ENCODE measurements at regions not wholly inside any gene's neighbourhood (a gene's known extent, or its start where the extent isn't known, plus 50 kb on each side); places are given as distances from the start of the nearest gene placed in this dataset.

DNA sequence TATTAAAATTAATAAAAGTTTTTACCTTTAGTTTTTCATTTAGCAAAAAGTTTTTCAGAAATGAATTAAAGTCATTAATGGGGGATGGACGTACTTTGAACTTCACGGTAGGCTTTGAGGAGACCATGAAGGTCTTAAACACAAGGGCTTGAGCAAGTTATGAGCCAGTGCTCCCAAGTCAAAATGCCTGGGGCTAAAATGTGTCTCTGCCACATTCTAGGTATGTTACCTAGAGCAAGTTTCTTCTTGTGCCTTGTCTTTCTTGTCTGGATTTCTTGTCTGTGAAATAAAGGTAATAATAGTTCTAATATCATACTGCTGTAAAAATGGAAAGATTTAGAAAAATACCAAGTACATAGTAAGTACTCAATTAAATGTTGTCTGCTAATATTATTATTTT, 132.7 kb upstream of the USP15 start:
- no peak for DNase-seq (ENCODE audit: low read depth)

DNA sequence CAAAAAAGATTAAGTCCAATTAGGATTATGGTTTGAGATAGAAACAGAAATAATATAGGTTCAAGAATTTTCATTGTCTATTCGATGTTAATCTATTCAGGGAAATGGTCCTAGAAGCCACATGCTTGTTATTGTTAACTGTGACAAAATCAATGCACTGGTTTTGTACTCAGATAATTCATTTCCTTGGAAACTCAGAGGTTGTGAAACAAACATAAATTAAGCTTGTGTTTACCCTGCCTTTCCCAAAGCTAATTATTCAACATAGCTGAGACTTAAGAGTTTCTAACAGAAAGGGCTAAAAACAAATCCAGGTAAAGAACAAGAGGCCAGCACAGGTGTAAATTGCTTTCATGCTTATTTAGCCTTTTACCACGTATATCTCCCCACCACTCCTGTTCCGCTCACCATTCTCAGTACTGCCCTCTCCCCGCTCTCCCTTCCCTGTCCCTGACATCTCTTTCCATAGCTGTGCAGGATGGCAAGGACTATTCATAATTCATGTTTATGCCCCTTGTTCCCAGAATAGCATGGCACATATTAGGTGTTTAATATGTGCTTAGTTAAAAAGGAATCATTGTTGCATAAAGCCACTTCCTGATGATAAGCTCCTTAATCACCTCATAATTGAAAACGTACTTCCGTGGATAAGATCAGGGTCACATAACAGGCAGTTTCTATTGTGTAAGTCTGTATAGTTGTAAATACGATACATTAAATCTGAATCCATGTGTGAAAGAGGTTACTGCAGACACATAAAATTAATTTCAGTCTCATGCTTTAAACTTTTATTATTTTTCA, 131.8 kb upstream of the USP15 start:
- no peak for DNase-seq (ENCODE audit: low read depth)

DNA sequence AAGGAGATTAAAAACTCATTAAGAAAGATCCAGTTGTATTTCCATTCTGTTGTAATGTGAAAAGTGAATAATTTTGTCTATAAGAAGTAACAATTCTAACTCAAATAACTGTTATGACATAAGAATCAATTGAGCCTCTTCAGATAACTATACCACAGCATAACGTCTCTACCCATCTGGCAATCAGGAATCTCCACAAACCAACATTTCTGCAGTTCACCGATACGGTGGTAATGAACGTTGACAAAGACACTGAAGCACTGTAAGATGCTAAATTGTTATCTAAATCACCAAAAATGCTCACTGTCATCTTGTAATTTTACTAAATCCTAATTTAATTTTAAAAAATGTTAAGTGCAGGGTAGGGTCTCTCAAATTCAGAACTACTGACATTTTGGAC, 130.9 kb upstream of the USP15 start:
- no peak for DNase-seq (ENCODE audit: low read depth)

- DNase-seq (ENCODE audit: low read depth): no peak
Observed at GRCh38 chr12:62130402-62130801, 129.8 kb upstream of the USP15 start.

DNA sequence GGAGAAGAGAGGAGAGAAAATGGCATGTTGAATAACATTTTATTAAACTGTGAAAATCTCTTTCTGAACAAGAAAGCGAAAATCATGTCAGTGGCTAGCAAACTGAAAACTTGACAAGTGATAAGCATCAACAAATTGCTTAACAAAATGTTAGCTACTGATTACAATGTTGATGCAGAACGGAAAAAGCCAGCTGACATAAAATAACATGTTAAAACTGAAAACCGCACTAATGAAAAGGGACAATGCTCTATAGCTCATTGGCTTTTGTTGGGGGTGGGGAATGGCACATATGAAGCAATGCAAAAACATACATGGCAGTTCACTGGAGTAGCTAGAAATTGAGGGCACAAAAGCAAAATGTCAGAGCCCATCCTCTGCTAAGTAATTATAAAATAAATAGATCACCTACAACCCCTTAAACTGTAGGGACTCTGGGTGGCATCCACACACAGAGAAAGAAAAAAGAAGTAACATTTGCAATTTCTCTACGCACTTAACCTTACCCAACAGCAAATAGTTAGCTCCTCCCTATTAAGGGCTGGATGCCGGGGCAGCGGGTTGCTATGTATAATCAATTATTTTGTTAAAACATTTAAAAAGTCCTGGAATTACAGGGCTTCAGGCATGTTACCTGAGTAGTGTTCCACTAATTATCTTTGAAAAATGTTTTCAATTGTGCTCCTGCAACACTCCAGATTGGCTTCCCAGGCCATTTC, 129.2 kb upstream of the USP15 start:
- DNase-seq (ENCODE audit: low read depth): no peak

GRCh38 chr12:62133440-62133839, 126.8 kb upstream of the USP15 start:
- no peak for DNase-seq (ENCODE audit: low read depth)

- DNase-seq (ENCODE audit: low read depth): no peak
Observed at GRCh38 chr12:62135553-62136200, 124.5 kb upstream of the USP15 start.

GRCh38 chr12:62136496-62136895, 123.7 kb upstream of the USP15 start:
- no peak for DNase-seq (ENCODE audit: low read depth)

- DNase-seq (ENCODE audit: low read depth): no peak
Observed at GRCh38 chr12:62138527-62138926, 121.7 kb upstream of the USP15 start.

DNA sequence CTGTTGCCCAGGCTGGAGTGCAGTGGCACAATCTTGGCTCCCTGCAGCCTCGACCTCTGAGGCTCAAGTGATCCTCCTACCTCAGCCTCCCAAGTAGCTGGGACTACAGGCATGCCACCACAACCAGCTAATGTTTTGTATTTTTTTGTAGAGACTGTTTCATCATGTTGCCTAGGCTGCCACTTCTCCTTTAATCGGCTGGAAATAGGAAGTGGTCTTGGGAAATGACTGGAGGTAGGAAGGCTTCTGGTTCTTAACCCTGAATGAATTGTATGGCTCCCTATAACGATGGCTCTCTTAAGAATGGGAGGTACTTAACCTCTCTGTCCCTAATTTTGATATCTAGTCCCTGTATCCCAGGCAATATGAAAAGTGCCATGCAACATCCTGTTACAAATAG, 113.9 kb upstream of the USP15 start:
- DNase-seq (ENCODE audit: low read depth): no peak

DNA sequence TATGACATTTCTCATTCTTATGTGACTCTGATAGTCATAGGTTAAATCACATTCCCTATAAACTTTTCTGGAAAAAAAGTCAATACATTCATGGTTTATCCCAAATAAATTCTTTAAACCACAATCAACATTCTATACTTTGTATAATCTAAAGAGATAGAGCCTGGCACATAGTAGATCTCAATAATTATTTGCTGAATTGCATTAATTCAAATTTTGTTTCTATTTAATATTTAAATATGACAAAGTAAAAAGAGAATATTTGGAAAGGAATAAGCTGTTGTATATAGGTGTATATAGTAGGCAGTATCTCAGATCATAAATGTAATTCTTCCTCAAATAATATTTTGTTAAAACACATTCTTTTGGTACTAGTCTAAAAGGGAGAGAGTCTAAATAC, 102.2 kb upstream of the USP15 start:
- DNase-seq (ENCODE audit: low read depth): no peak

GRCh38 chr12:62158461-62159360, 101.5 kb upstream of the USP15 start:
- no peak for DNase-seq (ENCODE audit: low read depth)

DNA sequence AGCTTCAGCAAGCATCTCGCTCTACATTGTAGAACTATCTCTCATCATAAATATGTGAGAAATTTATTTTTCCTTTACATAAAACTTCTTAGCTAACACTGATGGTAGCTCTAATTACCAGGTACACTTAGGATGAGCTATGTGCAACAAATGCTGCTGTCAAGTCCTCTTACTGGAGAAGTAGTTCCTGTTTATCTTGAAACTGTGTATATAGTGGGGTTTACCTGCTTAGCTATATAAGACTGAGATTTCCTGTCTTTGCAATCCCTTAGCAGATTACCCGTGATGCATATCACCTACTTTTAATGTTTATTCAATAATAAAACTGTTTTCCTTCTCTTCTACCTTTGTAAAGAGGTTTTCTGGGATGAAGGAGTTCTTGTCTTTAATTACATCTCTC, 98.0 kb upstream of the USP15 start:
- DNase-seq (ENCODE audit: low read depth): no peak

GRCh38 chr12:62163368-62163767, 96.8 kb upstream of the USP15 start:
- DNase-seq (ENCODE audit: low read depth): no peak

GRCh38 chr12:62164036-62164435, 96.2 kb upstream of the USP15 start:
- DNase-seq (ENCODE audit: low read depth): no peak

GRCh38 chr12:62166525-62166924, 93.7 kb upstream of the USP15 start:
- peak; percentile 2 for DNase-seq (ENCODE audit: low read depth)

GRCh38 chr12:62168411-62168810, 91.8 kb upstream of the USP15 start:
- no peak for DNase-seq (ENCODE audit: low read depth)

DNA sequence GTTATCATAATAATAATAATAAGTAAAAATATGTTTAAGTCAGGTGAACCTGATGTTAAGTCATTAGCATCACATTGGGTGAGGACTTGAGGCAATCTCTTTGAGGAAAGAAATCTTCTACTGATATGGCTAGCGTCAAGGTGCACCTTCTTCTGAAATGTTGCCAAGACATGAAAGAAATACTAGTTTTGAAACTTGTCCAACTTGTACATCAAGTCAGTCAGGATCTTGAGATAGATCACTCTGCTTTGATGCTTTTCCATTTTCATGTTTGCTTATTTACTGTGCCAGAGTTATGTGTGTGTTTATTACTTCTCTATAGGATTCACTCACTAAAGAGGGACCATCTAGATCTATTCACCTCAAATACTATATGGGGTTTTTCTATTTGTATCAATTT, 90.0 kb upstream of the USP15 start:
- no peak for DNase-seq (ENCODE audit: low read depth)

- DNase-seq (ENCODE audit: low read depth): no peak
Observed at GRCh38 chr12:62190689-62191490, 69.3 kb upstream of the USP15 start.

DNA sequence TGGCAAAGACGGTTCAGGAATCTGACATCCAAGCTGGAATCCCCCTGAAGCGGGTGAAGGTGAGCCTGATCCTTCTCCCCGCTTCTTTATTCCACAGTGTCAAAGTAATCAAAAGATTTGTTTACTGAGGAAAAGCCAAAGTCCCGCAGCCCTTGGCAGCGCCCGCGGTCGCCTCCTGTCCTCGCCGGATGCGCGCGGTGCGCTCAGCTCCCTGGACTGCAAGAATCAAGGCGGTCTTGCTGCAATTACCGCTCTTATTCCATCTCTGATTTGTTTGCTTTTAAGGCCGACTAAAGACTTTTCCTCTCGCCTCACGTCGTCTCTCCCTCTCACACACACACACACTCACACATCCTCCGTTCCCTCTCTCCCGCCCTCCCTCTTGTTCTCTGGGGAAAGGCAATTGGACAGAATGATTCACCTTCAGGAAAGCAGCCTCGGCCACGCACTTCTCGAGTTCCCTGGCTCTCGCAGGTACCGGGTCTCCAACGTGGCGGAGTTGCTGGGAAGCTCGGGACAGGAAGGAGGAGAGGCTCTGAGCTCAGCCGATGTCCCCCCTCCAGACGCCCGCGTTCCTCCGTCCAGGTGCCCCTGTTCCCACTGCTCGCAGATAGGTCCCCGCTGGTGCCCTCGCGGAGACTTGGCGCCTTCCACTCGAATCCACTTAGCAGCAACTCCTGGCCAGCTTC, 68.6 kb upstream of the USP15 start:
- peak; percentile 66 for DNase-seq (ENCODE audit: low read depth)

Data from amniotic epithelial cell (primary cell).